ENCODE measurements at regions not wholly inside any gene's neighbourhood (a gene's known extent, or its start where the extent isn't known, plus 50 kb on each side); places are given as distances from the start of the nearest gene placed in this dataset.

GRCh38 chr10:124240839-124241291 lies 147.5 kb upstream of the CHST15 start:
- intact Hi-C loops (cut with DNase I) = no loop called here
- no peaks in the 10 kb centered on the region for H3K9me3 ChIP-seq
- no peak overlapping the region for H3K9ac ChIP-seq (ENCODE audit: low read depth in 2 of 2, low read length in 2 of 2)
- no peak for TF ChIP-seq CTCF (IDR thresholded peaks at IDR 0.05)
- no peak overlapping the region for H3K4me3 ChIP-seq
- no peaks in the 10 kb centered on the region for H3K4me1 ChIP-seq
- no peak for DNase-seq
- H3K27ac ChIP-seq = no peak overlapping the region
- no peaks in the 10 kb centered on the region for H3K27me3 ChIP-seq
- H3K36me3 ChIP-seq = no peaks in the 10 kb centered on the region

- H3K36me3 ChIP-seq = no peaks in the 10 kb centered on the region
- no peak for DNase-seq
- no peak overlapping the region for H3K4me3 ChIP-seq
- no peak overlapping the region for H3K9ac ChIP-seq (ENCODE audit: low read depth in 2 of 2, low read length in 2 of 2)
- no peaks in the 10 kb centered on the region for H3K4me1 ChIP-seq
- no peaks in the 10 kb centered on the region for H3K27me3 ChIP-seq
- no peaks in the 10 kb centered on the region for H3K9me3 ChIP-seq
- H3K27ac ChIP-seq = no peak overlapping the region
- intact Hi-C loops (cut with DNase I) = no loop called here
- TF ChIP-seq CTCF (IDR thresholded peaks at IDR 0.05) = no peak
These were observed 146.3 kb upstream of the CHST15 start for GRCh38 chr10:124239696-124240095.

- no peaks in the 10 kb centered on the region for H3K27me3 ChIP-seq
- TF ChIP-seq CTCF (IDR thresholded peaks at IDR 0.05) = no peak
- intact Hi-C loops (cut with DNase I) = no loop called here
- no peaks in the 10 kb centered on the region for H3K36me3 ChIP-seq
- no peak overlapping the region for H3K27ac ChIP-seq
- H3K9me3 ChIP-seq = no peaks in the 10 kb centered on the region
- H3K9ac ChIP-seq (ENCODE audit: low read depth in 2 of 2, low read length in 2 of 2) = no peak overlapping the region
- H3K4me3 ChIP-seq = no peak overlapping the region
- no peaks in the 10 kb centered on the region for H3K4me1 ChIP-seq
- DNase-seq = no peak
These were observed 145.7 kb upstream of the CHST15 start for GRCh38 chr10:124239134-124239533.

GRCh38 chr10:124238367-124238766 lies 145.0 kb upstream of the CHST15 start:
- intact Hi-C loops (cut with DNase I) = no loop called here
- Histone ChIP-seq H3K36me3 (no peaks in the 10 kb centered on the region), H3K27me3 (no peaks in the 10 kb centered on the region), H3K9ac (ENCODE audit: low read depth in 2 of 2, low read length in 2 of 2) (no peak overlapping the region), H3K27ac (no peak overlapping the region), H3K4me1 (no peaks in the 10 kb centered on the region), H3K4me3 (no peak overlapping the region), H3K9me3 (no peaks in the 10 kb centered on the region)
- no peak for TF ChIP-seq CTCF (IDR thresholded peaks at IDR 0.05)
- no peak for DNase-seq

GRCh38 chr10:124237282-124237961 lies 144.0 kb upstream of the CHST15 start:
- Histone ChIP-seq H3K4me3 (no peak overlapping the region), H3K4me1 (no peaks in the 10 kb centered on the region), H3K27me3 (no peaks in the 10 kb centered on the region), H3K9ac (ENCODE audit: low read depth in 2 of 2, low read length in 2 of 2) (no peak overlapping the region), H3K27ac (no peak overlapping the region), H3K9me3 (no peaks in the 10 kb centered on the region), H3K36me3 (no peaks in the 10 kb centered on the region)
- intact Hi-C loops (cut with DNase I) = no loop called here
- no peak for DNase-seq
- TF ChIP-seq CTCF (IDR thresholded peaks at IDR 0.05) = no peak

All from colonic mucosa (tissue), 4 donors.